IgD-negative memory B cell (primary cell): ENCODE measurements at regions not wholly inside any gene's neighbourhood (a gene's known extent, or its start where the extent isn't known, plus 50 kb on each side); places are given as distances from the start of the nearest gene placed in this dataset.

Source experiments
- H3K27ac Mint-ChIP-seq, 3 donors: one replicate each; pipeline ENCODE4 v1.8.0; 2020 to 2022; ENCODE audit warnings: mild to moderate bottlenecking in 3 of 3, mixed read lengths in 3 of 3, moderate library complexity in 1 of 3
- H3K27me3 Mint-ChIP-seq: one replicate; pipeline ENCODE4 v1.8.0; 2021; ENCODE audit warnings: mixed read lengths
- H3K36me3 Mint-ChIP-seq: one replicate; pipeline ENCODE4 v1.8.0; 2020; ENCODE audit warnings: mild to moderate bottlenecking, mixed read lengths
- H3K4me1 Mint-ChIP-seq, 3 donors: one replicate each; pipeline ENCODE4 v1.8.0; 2020 to 2022; ENCODE audit warnings: mixed read lengths in 3 of 3, mild to moderate bottlenecking in 1 of 3
- H3K4me3 Mint-ChIP-seq, 4 donors: one replicate each; pipeline ENCODE4 v1.8.0; 2020 to 2022; ENCODE audit warnings: mild to moderate bottlenecking in 4 of 4, mixed read lengths in 4 of 4, moderate library complexity in 3 of 4
- H3K9me3 Mint-ChIP-seq, 3 donors: one replicate each; pipeline ENCODE4 v1.8.0; 2020 to 2021; ENCODE audit warnings: mixed read lengths in 3 of 3, mild to moderate bottlenecking in 1 of 3

GRCh38 chr11:88016392-88017170 lies 158.7 kb downstream of the RAB38 start:
- H3K4me3 Mint-ChIP-seq = no peak overlapping the region

GRCh38 chr11:88015170-88015569 lies 160.1 kb downstream of the RAB38 start:
- Mint-ChIP-seq H3K36me3 (no peaks in the 10 kb centered on the region), H3K27ac (no peak overlapping the region), H3K9me3 (no peaks in the 10 kb centered on the region), H3K27me3 (peaks cover 1% of the 10 kb centered on the region), H3K4me1 (no peaks in the 10 kb centered on the region), H3K4me3 (no peak overlapping the region)

More at GRCh38 chr11:88016392-88017170, 158.7 kb downstream of the RAB38 start:
- Mint-ChIP-seq H3K27ac (no peak overlapping the region), H3K36me3 (no peaks in the 10 kb centered on the region), H3K9me3 (no peaks in the 10 kb centered on the region), H3K27me3 (peaks cover 1% of the 10 kb centered on the region), H3K4me1 (no peaks in the 10 kb centered on the region)

GRCh38 chr11:88013508-88014065 lies 161.7 kb downstream of the RAB38 start:
- no peak overlapping the region for H3K4me3 Mint-ChIP-seq
- no peak overlapping the region for H3K27ac Mint-ChIP-seq
- H3K4me1 Mint-ChIP-seq = no peaks in the 10 kb centered on the region
- H3K36me3 Mint-ChIP-seq = no peaks in the 10 kb centered on the region
- H3K9me3 Mint-ChIP-seq = no peaks in the 10 kb centered on the region
- peaks cover 1% of the 10 kb centered on the region for H3K27me3 Mint-ChIP-seq

GRCh38 chr11:88012456-88012855 lies 162.8 kb downstream of the RAB38 start:
- peaks cover 1% of the 10 kb centered on the region for H3K27me3 Mint-ChIP-seq
- H3K27ac Mint-ChIP-seq = no peak overlapping the region
- H3K36me3 Mint-ChIP-seq = no peaks in the 10 kb centered on the region

GRCh38 chr11:87976009-87976408 lies 199.2 kb downstream of the RAB38 start:
- no peaks in the 10 kb centered on the region for H3K4me1 Mint-ChIP-seq
- no peaks in the 10 kb centered on the region for H3K27me3 Mint-ChIP-seq
- H3K36me3 Mint-ChIP-seq = no peaks in the 10 kb centered on the region
- H3K4me3 Mint-ChIP-seq = no peak overlapping the region
- H3K27ac Mint-ChIP-seq = no peak overlapping the region
- no peaks in the 10 kb centered on the region for H3K9me3 Mint-ChIP-seq

More at GRCh38 chr11:88012456-88012855, 162.8 kb downstream of the RAB38 start:
- Mint-ChIP-seq H3K4me1 (no peaks in the 10 kb centered on the region), H3K9me3 (no peaks in the 10 kb centered on the region), H3K4me3 (no peak overlapping the region)

GRCh38 chr11:87974797-87975196 lies 200.4 kb downstream of the RAB38 start:
- Mint-ChIP-seq H3K27me3 (peaks cover 1% of the 10 kb centered on the region), H3K4me3 (no peak overlapping the region), H3K36me3 (no peaks in the 10 kb centered on the region), H3K9me3 (no peaks in the 10 kb centered on the region), H3K4me1 (no peaks in the 10 kb centered on the region), H3K27ac (no peak overlapping the region)

GRCh38 chr11:87972133-87972532 lies 203.1 kb downstream of the RAB38 start:
- Mint-ChIP-seq H3K4me1 (no peaks in the 10 kb centered on the region), H3K27ac (no peak overlapping the region), H3K4me3 (no peak overlapping the region), H3K36me3 (no peaks in the 10 kb centered on the region), H3K27me3 (peaks cover 3% of the 10 kb centered on the region), H3K9me3 (no peaks in the 10 kb centered on the region)

GRCh38 chr11:87971354-87971753 lies 203.9 kb downstream of the RAB38 start:
- no peaks in the 10 kb centered on the region for H3K9me3 Mint-ChIP-seq
- peaks cover 3% of the 10 kb centered on the region for H3K27me3 Mint-ChIP-seq
- H3K4me3 Mint-ChIP-seq = no peak overlapping the region
- no peaks in the 10 kb centered on the region for H3K4me1 Mint-ChIP-seq
- H3K36me3 Mint-ChIP-seq = no peaks in the 10 kb centered on the region
- H3K27ac Mint-ChIP-seq = no peak overlapping the region

GRCh38 chr11:87970762-87971161 lies 204.5 kb downstream of the RAB38 start:
- no peaks in the 10 kb centered on the region for H3K4me1 Mint-ChIP-seq
- H3K27ac Mint-ChIP-seq = no peak overlapping the region
- H3K9me3 Mint-ChIP-seq = no peaks in the 10 kb centered on the region
- H3K27me3 Mint-ChIP-seq = peaks cover 3% of the 10 kb centered on the region
- H3K36me3 Mint-ChIP-seq = no peaks in the 10 kb centered on the region
- no peak overlapping the region for H3K4me3 Mint-ChIP-seq

GRCh38 chr11:87967459-87967858 lies 207.8 kb downstream of the RAB38 start:
- H3K36me3 Mint-ChIP-seq = no peaks in the 10 kb centered on the region
- H3K27me3 Mint-ChIP-seq = peaks cover 3% of the 10 kb centered on the region
- H3K4me3 Mint-ChIP-seq = no peak overlapping the region
- H3K9me3 Mint-ChIP-seq = no peaks in the 10 kb centered on the region
- no peak overlapping the region for H3K27ac Mint-ChIP-seq
- no peaks in the 10 kb centered on the region for H3K4me1 Mint-ChIP-seq

- Mint-ChIP-seq H3K9me3 (no peaks in the 10 kb centered on the region), H3K4me1 (no peaks in the 10 kb centered on the region), H3K4me3 (no peak overlapping the region), H3K27ac (no peak overlapping the region), H3K27me3 (peaks cover 3% of the 10 kb centered on the region), H3K36me3 (no peaks in the 10 kb centered on the region)
Measured at GRCh38 chr11:87966694-87967093, 208.5 kb downstream of the RAB38 start.

- Mint-ChIP-seq H3K27ac (no peak overlapping the region), H3K4me1 (no peaks in the 10 kb centered on the region), H3K4me3 (no peak overlapping the region), H3K9me3 (no peaks in the 10 kb centered on the region), H3K27me3 (peaks cover 3% of the 10 kb centered on the region), H3K36me3 (no peaks in the 10 kb centered on the region)
Measured at GRCh38 chr11:87966216-87966615, 209.0 kb downstream of the RAB38 start.

- no peaks in the 10 kb centered on the region for H3K27me3 Mint-ChIP-seq
- no peaks in the 10 kb centered on the region for H3K36me3 Mint-ChIP-seq
- no peak overlapping the region for H3K4me3 Mint-ChIP-seq
- no peaks in the 10 kb centered on the region for H3K4me1 Mint-ChIP-seq
- H3K27ac Mint-ChIP-seq = no peak overlapping the region
- H3K9me3 Mint-ChIP-seq = no peaks in the 10 kb centered on the region
Measured at GRCh38 chr11:87961606-87962005, 213.6 kb downstream of the RAB38 start.

- H3K36me3 Mint-ChIP-seq = no peaks in the 10 kb centered on the region
- no peaks in the 10 kb centered on the region for H3K9me3 Mint-ChIP-seq
- no peaks in the 10 kb centered on the region for H3K27me3 Mint-ChIP-seq
- no peak overlapping the region for H3K4me3 Mint-ChIP-seq
- H3K4me1 Mint-ChIP-seq = no peaks in the 10 kb centered on the region
- no peak overlapping the region for H3K27ac Mint-ChIP-seq
Measured at GRCh38 chr11:87957961-87958360, 217.3 kb downstream of the RAB38 start.

- H3K27me3 Mint-ChIP-seq = no peaks in the 10 kb centered on the region
- no peaks in the 10 kb centered on the region for H3K4me1 Mint-ChIP-seq
- H3K9me3 Mint-ChIP-seq = peaks cover 0 to 3% (median 2%) of the 10 kb centered on the region in 3 donors
- H3K4me3 Mint-ChIP-seq = no peak overlapping the region
- peak overlapping the region in 1 of 3 donors; percentile 14 for H3K27ac Mint-ChIP-seq
- no peaks in the 10 kb centered on the region for H3K36me3 Mint-ChIP-seq
Measured at GRCh38 chr11:87954476-87954875, 220.8 kb downstream of the RAB38 start.

- H3K4me1 Mint-ChIP-seq = no peaks in the 10 kb centered on the region
- no peaks in the 10 kb centered on the region for H3K27me3 Mint-ChIP-seq
- peaks cover 0 to 5% (median 0%) of the 10 kb centered on the region in 3 donors for H3K9me3 Mint-ChIP-seq
- no peak overlapping the region for H3K27ac Mint-ChIP-seq
- no peaks in the 10 kb centered on the region for H3K36me3 Mint-ChIP-seq
- H3K4me3 Mint-ChIP-seq = peak overlapping the region in 1 of 4 donors; percentile 19
Measured at GRCh38 chr11:87942786-87943185, 232.5 kb downstream of the RAB38 start.
